Fibroblast of gingiva (primary cell): ENCODE measurements at regions not wholly inside any gene's neighbourhood (a gene's known extent, or its start where the extent isn't known, plus 50 kb on each side); places are given as distances from the start of the nearest gene placed in this dataset.
A peak's percentile ranks its signal among the peaks of the same experiment; 100 is the strongest.
"Not testable (repeated sequence)": the region's sequence is repeated elsewhere in the genome, so short reads cannot be mapped to it uniquely, and the experiment has no call there.

Experiments used
- DNase-seq: peaks from one replicate; pipeline ENCODE4 v3.0.0-alpha.2; 2011; ENCODE audit warnings: low read depth

DNA sequence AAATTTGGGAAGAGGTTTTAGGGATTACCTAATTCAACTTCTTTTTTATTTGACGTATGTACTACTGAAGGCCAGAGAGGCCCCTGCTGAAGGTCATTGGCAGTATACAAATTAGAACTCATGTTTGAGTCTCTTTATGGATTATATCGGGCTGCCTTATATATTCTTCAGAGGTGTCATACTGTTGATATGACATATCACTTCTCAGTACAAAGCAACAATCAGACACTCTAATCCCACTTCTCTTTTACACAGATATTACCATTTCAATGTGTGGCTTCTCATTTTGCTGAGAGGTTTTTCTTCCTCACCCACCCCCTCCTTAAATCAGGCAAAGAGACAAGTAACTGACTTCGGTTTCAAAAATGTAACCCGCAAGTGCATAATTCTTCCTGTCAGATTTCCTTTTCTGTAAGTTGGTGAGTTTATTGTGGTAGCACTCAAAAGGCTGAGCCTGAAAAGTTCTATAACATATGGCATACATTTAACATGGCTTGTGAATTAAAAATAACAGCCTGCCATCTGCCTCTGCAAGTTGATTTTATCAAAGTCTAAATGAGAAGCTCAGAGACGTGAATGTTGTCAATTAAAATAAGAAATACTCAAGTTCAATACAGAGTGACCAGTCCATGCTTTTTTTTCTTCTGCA is 163.6 kb upstream of the RORB start:
- no peak for DNase-seq

DNA sequence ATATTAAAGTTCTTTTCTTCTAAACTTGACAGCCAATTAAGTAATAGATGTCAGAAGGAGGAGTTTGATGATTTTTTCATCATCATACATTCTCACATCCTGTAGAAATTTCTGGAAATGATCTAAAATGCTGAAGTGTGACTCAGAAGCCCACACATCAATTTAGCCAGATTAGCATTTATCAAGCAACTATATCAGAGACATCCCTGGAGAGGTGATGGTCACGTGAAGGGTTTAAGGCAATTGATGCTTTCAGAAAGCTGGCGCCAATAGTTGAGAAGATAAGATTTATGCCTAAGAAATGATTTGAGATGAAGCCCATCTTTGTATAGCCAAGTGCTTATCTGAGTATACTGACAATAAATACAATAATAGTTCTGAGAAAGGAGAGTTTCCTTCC is 162.9 kb upstream of the RORB start:
- DNase-seq = no peak

DNA sequence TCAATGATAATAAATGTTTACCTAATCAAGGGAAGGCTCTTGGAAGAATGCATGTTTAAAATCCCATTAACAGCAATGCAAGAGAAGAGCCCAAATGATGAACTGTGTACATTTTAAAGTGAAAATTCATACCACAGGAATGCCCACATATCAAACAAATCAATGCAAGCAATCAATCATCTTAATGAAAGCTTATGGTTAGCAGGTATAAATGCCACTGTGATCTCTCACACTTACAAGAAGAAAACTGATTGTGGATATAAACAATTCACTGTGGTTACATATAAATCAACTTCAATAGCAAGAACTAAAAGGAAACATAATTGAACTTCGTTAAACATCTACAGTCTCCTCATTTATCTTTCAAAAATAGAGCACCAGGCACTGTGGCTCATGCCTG is 161.0 kb upstream of the RORB start:
- no peak for DNase-seq

DNA sequence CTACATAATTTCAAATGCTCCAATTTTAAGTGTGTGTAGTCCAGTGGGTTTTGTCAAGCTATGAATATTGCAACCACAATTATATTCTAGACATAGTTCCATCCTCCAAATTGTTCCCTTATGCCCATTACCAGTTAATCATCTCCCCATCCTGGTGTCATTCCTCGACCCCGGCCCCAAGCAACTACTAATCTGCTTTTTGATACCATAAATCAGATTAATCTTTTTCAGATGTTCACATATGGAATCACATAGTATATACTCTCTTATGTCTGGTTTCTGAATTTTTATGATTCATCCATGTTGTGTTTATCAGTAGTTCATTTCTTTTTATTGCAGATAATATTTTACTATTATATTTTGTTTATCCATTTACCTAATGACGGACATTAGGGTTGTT is 148.4 kb upstream of the RORB start:
- no peak for DNase-seq

DNA sequence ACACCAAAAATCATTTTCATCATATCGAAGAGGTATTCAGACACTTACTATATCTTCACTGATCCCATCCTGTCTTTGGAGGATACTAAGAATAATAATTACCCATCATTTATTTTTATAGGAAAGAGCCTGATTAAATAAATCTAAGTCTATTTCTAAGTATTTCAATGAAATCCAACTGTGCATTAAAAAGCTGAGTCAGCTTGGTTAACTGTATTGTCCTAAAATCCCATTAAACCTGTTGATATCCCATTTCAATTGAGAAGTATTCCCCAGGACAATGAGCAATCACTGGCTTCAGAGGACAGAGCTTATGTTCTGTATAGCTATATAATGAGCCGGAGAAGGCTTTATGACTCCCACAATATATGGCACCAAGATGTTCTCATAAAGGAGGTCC is 142.0 kb upstream of the RORB start:
- DNase-seq = no peak

DNA sequence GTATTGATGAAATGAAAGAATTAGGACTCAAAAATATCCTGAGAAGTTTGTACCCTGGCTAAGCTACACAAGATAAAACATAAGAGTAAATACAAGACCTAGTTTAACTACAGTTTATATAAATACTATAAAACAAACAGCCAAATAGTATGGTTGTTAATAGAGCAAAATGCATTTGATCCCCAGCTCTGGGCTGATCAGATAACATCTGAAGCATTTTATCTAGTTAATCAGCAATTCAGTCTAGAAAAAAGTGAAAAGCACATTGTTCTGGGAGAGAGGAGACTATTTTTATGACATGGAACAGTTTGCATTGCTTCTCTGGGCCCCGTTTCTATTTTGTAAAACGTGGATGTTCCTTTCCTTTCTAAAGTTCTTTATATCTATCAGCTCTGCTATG is 139.6 kb upstream of the RORB start:
- no peak for DNase-seq

DNA sequence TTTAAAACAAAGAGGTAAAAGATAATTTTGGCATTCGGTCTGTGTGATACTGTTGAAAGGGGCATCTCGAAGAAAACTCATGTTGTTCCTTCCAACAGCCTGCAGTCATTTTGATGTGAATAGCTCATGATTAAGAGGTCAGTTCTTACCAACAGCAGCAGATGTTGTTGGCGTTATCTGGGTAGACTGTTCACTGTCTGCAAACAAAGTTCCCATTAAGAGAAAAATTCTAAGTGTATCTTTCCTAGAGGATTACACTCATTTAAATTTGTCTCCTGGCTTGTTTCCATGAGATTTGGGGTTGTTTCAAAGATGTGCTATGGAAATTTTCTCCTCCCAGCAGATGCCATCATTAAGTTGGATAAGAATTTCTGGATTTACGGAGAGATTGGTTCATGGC is 138.2 kb upstream of the RORB start:
- no peak for DNase-seq

DNA sequence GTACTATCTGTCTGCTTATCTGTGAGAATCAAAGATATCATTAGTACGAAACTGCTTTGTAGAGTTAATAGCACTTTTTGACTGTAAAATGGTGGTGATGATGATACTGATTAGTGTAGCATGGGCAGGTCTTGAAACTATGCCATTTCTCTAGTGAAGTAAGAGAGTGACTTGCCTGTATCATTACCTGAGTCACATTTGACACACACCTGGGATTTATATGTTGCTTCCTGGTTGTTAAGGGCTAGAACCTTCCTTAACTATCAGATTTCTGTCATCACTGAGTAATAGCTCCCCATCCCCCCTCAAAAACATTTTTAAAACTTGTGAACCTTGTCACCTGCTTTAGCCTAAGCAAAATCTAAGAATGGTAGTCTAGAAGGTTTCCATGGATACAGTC is 135.6 kb upstream of the RORB start:
- DNase-seq = no peak

DNA sequence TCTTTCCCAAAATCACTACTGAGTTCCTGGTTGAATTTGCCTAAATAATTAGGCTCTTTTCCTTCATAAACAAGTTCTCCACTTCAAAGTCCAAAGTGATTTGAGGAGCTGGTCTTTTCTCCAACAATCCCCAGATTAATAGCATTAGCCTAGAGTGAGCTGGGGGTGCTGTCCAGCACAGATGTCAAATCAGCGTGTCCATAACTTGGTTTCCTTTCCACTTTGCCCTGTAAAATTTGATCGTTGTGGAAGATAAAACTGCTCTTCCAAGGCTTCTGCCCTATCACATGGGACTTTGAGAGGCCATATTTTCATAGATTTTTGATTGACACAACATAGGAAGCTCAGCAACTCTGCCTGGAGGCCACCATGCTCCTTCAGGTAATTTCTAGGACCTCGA is 134.7 kb upstream of the RORB start:
- no peak for DNase-seq

DNA sequence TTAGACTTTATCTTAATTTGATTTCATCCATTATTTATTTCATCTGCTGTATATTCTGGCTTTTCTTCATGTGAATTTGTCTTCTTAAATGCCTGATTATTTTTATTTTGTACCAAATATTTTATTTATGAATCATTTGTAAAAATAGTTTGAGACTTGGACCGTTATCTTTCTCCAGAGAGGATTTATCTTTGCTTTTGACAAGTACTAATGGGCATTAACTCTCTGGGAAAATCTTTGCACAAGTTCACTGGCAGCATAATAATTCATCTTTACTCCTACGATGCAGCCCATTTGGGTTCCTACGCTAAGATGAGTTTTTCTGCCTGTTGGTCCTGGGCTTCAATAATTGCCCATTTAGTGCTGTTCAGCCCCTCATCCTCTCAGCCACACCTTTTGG is 131.0 kb upstream of the RORB start:
- DNase-seq = no peak

DNA sequence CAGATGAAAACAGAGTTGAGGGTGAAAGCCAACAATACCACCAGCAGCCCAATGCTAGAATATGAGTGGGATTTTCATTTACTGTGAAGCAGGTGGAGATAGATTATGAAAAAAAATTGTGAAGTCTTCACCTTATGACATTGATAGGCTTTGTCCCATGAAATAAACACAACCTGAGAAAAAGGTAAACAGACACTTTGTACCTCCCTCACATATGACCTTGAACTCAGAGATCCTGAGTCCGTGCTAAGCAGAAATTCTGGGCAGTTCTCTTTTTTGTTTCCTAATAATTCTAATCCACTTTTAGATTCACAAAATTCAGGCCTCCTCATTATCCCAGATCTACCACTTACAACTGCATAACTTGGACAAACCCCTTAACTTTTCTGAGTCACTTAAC is 127.3 kb upstream of the RORB start:
- DNase-seq = no peak

DNA sequence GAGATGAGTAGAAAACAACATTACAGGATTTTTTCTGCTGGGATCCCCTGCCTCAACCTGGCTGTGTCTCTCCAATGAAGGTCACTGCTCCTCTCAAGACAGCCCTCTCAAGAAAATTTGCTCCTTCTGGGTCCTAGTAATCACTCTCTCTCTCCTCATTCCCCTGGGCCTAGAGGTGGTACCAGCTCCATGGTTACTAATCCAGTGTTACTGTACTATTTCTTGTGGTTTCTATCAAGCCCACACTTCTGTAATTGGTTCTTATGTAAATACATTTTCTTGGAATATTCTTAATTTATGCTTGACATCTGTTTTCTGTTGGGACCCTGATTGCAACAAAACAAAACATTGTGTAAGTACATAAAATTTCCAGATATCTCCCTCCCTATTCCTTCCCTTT is 123.8 kb upstream of the RORB start:
- peak; percentile 59 for DNase-seq

DNA sequence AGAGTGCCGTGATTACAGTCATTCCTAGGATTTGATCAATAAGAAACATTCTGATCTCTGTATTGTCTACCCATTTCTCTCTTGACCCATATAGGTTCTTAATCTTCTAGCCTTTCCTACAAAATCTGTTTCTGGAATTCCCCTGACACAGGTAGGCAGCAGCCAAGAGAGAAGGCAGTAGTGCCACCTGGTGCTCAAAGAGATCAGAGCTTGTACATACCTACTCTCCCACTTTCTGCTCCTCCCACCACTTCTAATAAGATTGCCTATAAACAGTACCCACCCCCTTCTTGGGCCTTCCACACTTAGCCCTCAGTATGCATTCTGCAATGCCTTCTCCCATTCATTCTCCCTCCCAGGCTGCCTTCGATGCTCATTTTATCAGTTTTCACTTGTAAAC is 117.4 kb upstream of the RORB start:
- DNase-seq = peak; percentile 10

DNA sequence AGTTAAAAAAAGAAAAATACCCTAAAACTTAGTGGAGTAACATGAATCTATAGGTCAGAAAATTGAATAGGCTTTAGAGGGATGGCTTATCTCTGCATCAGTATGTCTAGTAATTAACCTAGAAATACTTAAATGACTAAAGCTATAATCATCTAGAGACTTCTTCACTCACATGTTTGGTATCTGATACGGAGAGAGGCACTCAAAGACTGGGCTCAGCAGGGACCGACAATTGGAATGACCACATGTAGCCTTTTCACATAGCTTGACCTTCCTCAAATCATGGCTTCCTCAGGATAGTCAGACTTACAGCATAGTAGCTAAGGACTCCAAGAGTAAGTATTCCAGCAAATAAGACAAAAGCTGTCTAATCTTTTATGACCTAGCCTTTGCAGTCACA is 105.3 kb upstream of the RORB start:
- DNase-seq = no peak

DNA sequence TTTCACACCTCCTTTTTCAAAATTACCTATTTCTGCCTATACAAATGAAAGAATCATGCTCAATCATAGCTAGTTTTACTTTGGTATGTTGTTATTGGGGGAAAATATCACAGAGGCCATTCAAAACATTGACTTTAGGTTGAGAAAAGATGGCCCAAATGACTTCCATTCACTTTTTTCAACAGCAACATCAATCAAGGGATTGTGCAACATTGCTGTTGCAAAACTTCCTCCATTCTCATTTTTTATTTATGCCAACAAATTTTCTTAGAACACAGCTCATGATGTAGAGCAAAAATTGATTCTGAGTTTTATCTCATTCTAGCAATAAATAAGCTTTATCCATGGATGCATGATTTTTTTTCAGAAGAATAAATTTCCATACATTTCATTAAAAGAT is 93.6 kb upstream of the RORB start:
- no peak for DNase-seq

DNA sequence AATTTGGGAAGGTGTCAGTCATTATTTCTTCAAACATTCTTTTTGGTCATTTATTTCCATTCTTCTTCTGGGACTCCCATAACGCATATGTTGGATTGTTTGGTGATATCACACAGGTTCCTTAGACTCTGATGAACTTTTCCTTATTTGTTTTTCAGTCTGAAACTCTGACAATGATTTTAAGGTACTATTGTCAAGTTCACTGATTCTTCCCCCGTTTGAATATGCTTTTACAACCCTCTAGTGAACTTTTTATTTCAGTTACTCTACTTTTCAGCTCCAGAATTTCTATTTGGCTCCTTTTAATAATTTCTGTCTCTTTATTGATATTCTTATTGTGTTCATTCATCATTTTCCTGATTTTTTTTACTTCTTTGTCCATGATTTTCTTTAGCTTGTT is 92.5 kb upstream of the RORB start:
- DNase-seq = no peak

DNA sequence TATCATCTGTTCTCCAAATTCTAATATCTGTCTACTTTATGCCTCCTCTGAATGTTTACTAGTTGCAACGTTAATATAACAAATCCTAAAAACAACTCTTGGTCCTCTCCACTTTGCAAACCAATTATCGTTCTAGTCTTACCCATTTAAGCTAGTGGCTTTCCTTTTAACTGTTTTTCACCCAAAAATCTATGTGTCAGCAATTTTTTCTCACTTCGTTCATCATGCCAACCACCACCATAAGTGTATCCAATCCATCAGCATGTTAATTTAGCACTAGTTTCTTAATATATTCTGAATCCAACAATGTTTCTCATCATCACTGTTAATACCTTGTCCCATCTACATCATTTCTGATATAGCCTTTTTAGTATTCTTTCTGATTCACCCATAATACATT is 90.0 kb upstream of the RORB start:
- DNase-seq = no peak

DNA sequence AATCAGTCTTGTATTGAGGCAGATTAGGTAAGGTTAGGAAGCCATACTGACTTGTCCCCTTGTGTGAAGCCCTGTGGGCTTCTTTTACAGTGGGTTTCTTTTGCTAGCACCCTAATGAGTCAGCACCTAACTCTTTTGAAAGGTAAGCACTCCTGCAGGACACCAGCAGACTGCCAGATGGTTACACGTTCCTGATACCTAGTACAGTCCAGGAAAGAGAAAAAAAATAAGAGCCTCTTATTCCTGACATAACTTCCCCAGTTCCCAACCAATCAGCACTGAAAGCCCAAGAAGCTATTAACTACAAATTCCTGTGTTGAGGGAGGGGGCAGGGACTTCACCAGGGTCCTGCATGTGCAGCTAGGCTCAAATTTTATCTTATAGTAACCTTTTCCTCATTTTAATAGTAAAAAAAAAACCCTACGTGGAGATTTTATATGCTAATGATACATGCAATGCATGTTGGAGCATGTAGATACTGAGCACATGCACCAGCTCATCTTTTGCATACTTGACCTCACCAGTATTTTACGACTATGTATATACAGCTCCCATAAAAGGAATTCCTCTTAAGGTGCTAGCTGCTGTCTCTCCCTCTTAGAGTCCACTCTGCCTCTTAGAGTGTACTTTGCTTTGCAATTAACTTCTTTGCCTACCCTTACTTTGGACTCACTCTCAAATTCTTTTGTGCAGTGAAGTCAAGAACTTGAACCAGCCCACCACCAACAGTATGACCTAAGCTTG is 84.7 kb upstream of the RORB start:
- no peak for DNase-seq

DNA sequence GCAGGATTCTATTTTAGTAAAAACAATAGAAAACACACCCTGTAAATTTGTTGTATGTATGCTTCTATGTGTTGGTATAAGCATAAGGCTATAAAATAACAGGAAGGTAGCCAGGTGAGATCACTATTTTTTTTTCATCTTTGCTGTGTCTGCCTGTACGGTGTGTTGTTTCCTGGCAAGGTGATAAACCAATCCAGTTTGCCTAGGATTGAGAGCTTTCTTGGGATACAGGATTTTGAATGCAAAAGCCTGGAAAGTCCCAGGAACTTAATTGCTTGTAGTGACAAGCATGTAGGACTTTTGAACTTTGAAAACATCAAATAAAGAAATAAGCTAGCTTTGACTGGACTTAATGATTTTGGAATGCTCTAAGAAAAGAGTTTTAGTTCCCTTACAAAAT is 83.3 kb upstream of the RORB start:
- no peak for DNase-seq

DNA sequence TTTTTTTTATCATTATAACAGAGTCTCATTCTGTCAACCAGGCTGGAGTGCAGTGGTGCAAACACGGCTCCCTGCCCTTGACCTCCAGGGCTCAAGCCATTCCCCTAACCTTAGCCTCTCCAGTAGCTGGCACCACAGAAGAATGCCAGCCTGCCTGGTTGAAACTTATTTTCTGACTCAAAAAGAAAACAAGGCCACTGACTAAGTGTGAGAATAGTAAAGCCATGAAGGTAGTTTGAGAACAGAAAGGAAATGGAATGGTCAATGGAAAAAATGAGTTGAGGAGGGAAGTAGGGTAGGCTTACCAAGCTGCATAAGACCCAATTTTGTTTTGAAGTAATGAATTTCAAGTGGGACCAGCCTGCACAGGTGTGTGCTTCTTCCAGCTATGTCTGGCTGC is 82.8 kb upstream of the RORB start:
- no peak for DNase-seq

DNA sequence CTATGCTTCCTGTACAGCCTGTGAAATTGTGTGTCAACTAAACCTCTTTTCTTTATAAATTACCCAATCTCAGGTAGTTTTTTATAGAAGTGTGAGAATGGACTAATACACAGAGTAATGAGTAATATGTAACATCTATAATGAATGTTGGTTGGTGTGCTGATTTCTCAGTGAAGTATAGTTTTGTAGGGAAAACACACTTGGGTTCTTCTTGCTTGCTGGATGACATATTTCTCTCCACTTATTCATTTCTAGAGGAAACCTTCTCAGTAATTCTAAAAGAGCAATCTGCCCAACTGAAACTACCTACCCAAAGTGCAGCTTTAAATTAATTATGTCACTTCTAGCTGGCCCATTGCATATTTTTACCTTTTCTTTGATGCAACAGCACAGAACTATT is 81.1 kb upstream of the RORB start:
- no peak for DNase-seq

DNA sequence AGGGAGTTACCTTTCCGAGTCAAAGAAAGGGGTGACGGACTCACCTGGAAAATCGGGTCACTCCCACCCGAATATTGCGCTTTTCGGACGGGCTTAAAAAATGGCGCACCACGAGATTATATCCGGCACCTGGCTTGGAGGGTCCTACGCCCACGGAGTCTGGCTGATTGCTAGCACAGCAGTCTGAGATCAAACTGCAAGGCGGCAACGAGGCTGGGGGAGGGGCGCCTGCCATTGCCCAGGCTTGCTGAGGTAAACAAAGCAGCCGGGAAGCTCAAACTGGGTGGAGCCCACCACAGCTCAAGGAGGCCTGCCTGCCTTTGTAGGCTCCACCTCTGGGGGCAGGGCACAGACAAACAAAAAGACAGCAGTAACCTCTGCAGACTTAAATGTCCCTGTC is 72.6 kb upstream of the RORB start:
- DNase-seq = not testable (repeated sequence)

DNA sequence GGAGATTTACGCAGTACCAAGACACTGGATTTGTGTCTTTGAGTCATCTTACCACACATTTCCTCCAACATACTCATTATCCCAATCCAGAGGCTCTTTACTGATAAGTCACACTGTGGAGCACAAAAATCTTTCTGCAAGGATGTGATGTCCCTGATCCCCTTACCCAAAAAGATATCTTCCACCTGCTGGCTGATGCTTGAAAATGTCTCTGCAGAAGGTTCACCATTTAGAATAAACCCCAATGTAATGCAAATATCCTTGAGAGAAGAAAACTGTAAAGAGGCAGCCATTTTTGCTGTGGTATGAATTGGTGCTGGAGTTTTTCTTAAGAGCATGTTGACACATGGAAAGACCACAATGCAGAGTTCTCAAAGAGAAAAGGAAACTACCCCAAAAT is 65.7 kb upstream of the RORB start:
- no peak for DNase-seq

DNA sequence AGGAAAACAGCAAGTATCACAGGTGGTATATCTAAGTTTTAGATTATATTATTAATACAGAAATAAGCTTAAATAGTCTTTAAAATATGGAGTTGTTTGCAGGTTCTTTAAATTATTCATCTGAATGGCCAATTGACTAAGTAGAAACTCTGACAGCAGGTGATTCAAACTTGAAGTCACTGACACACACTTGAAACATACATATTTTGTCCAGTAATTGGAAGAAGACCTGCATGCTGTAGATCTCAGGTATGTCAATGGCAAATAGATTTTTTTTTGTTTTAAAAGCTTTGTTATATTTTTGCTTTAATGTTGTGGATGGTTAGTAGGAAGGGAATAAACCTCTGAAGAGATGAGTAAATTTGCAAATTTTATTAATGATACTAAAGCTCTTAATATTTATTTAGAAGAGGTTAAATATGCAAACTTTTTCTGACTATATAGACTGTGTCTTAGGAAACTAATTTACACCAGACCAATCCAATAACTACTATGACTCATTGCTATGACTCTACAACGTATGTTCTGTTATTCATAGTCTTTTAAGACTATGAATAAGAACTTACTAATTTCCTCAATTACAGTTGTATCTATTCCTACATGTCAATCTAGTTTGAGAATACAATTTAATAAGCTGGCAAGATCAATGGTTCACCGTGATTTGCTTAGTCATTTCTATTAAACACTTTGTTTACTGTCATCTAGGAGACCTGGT is 53.9 kb upstream of the RORB start:
- DNase-seq = peak; percentile 6
